Activated naive CD8-positive, alpha-beta T cell treated with anti-CD3 and anti-CD28 coated beads, Interleukin-2, amount 10 ng/mL, durations not matched to agents 7 days and 5 days (primary cell): ENCODE measurements at regions not wholly inside any gene's neighbourhood (a gene's known extent, or its start where the extent isn't known, plus 50 kb on each side); places are given as distances from the start of the nearest gene placed in this dataset.

Experiments used
- ATAC-seq: fragments of 150-1000 bp; cut with Tn5 transposase; one replicate; pipeline ENCODE4 v1.10.0; 2021; ENCODE audit warnings: low read depth, moderate library complexity
- POLR2A ChIA-PET: fragments of 350-600 bp; sonication (Branson Sonifier 250); formaldehyde crosslinking; loops from one replicate; lab custom pipeline; 2021; ENCODE audit warnings: antibody characterized with exemption; lab: Charles Lee
- DNase-seq: peaks from one replicate; pipeline ENCODE4 v3.0.0; 2021
- H3K27ac Mint-ChIP-seq: one replicate; pipeline ENCODE4 v1.8.0; 2022; ENCODE audit warnings: mild to moderate bottlenecking, mixed read lengths
- H3K27me3 Mint-ChIP-seq: one replicate; pipeline ENCODE4 v1.8.0; 2022; ENCODE audit warnings: mild to moderate bottlenecking, moderate library complexity, mixed read lengths
- H3K36me3 Mint-ChIP-seq: one replicate; pipeline ENCODE4 v1.8.0; 2021; ENCODE audit warnings: mild to moderate bottlenecking, mixed read lengths
- H3K4me1 Mint-ChIP-seq: one replicate; pipeline ENCODE4 v1.8.0; 2021; ENCODE audit warnings: mixed read lengths
- H3K4me3 Mint-ChIP-seq: one replicate; pipeline ENCODE4 v1.8.0; 2022; ENCODE audit warnings: mild to moderate bottlenecking, moderate library complexity, mixed read lengths
- H3K9me3 Mint-ChIP-seq: one replicate; pipeline ENCODE4 v1.8.0; 2021; ENCODE audit warnings: mixed read lengths

DNA sequence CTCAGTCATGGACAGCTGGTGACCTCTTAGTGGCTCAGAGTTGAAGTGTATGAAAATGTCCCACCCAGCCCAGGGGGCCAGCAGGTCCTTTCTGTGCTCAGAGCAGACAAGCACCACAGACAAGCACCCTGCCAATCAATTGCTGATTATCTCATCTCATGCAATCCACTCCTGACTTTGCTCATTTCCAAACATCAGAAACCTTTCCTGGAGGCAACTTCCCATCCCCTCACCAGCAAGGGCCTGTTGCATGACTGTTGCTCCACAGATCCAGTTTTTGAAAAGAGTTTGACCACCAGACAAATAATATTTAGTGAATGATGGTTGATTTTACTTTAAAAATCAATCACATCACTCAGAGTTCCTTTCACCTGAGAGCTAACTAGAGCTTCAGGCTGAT, 397.3 kb upstream of the KLF4 start:
- no peaks in the 10 kb centered on the region for H3K36me3 Mint-ChIP-seq
- ATAC-seq, result no peak
- H3K9me3 Mint-ChIP-seq, result peaks cover 6% of the 10 kb centered on the region

DNA sequence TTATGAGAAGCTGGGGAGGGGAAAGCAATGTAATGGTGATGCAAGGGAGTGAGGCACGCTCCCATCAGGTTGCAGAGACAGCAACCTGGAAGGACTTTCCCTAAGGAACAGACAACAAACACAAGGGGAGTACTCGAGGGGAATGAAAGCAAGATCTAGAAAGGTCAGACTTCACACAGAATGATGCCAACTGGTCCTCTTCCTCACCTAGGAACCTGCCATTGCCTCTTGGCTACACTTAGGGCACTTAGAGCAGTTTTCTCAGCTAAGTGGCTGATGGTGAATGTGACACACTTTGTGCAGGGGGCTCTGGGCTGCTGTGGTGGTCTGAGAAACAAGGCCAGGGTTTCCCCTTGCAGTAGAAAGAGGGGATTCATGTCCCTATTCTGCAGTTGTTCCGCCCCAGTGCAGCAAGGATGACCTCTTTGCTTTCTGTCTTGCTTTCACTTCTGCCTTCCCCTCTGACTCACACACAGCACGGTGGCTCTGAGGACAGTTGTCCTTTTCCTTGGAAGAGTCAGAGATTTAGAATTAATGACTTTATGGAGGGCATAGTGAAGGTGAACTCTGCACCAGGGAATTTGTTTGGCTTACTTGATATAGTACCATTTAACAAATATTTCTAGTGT, 394.0 kb upstream of the KLF4 start:
- DNase-seq (no peak), ATAC-seq (no peak)
- Mint-ChIP-seq H3K4me3 (no peak overlapping the region), H3K9me3 (peaks cover 5% of the 10 kb centered on the region), H3K36me3 (no peaks in the 10 kb centered on the region), H3K27ac (no peak overlapping the region), H3K4me1 (no peaks in the 10 kb centered on the region), H3K27me3 (no peaks in the 10 kb centered on the region)
- POLR2A ChIA-PET, result no interaction called here

More for the DNA sequence above, 397.3 kb upstream of the KLF4 start:
- POLR2A ChIA-PET, result no interaction called here
- no peak overlapping the region for H3K27ac Mint-ChIP-seq
- no peaks in the 10 kb centered on the region for H3K27me3 Mint-ChIP-seq
- no peaks in the 10 kb centered on the region for H3K4me1 Mint-ChIP-seq
- H3K4me3 Mint-ChIP-seq, result no peak overlapping the region
- DNase-seq, result no peak

DNA sequence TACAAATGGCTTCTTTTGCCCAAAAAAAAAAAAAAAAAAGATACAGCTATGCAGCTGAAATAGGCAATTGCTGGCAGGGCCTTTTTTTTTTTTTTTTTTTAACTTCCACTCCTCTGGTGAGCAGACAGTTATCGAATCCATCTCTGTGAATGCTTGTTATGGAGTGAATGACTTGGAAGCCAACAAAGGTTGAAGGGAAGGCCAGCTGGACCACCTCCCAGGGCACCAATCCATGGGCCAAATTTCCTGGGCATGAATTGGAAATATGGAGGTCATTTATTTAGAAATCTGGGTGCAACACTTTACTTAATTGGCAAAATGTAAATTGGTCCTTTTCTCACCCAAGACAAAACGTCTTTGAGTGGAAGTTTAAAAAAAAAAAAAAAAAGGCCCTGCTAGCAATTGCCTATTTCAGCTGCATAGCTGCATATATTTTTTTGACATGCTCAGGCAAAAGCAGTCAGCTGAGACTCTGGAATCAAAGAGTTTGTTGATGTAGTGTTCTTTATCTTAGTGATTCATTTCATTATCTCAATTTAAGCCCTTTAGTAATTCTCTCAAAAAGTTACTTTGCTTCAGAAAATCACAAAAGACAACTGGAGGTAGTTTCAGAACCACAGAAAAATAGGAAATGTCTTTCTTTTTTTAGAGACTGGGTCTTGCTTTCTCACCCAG, 392.2 kb upstream of the KLF4 start:
- Mint-ChIP-seq H3K4me3 (no peak overlapping the region), H3K27me3 (no peaks in the 10 kb centered on the region), H3K4me1 (no peaks in the 10 kb centered on the region), H3K9me3 (peaks cover 2% of the 10 kb centered on the region), H3K27ac (no peak overlapping the region), H3K36me3 (no peaks in the 10 kb centered on the region)
- no peak for ATAC-seq
- POLR2A ChIA-PET, result no interaction called here
- no peak for DNase-seq

DNA sequence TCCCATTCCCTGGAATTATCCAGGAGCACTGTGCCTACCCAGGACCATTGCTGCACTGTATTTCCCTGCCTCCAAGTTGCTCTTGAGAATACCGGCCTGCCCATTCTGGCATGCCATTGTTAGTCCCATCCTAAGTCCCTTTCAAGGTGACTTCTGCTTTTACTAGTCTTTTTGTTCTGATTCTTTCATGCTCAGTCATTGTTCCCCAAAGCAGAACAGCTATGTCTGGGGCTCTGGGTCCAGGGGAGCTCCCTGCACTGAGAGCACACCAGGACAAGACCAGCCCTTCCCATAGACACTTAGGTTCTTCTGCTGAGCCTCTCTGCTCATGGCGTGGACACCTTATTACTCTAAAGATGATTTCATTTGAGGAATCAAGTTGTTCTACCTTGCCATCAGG, 388.9 kb upstream of the KLF4 start:
- POLR2A ChIA-PET, result no interaction called here
- no peaks in the 10 kb centered on the region for H3K27me3 Mint-ChIP-seq

DNA sequence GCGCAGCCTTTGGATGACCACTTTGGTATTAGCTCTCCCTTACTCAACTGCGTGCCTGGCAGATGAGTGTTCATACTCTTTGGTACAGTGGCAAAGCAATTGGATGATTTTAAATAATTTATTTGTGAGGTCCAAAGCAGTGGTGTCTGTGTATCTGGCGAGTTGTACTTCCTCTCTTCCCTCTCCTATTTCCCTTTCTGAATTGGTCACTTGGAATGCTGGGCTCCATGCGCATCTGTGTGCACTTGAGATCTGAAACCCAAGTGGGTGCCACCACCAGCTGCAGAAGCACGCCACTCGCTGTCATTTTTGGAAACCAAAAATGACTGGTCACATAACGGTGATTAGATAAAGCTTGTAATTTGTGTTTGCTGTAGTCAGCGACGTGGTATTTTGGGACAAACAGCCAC, 386.0 kb upstream of the KLF4 start:
- no peaks in the 10 kb centered on the region for H3K4me1 Mint-ChIP-seq
- H3K4me3 Mint-ChIP-seq, result no peak overlapping the region

More for the DNA sequence above, 388.9 kb upstream of the KLF4 start:
- Mint-ChIP-seq H3K27ac (no peak overlapping the region), H3K36me3 (no peaks in the 10 kb centered on the region), H3K9me3 (peaks cover 2% of the 10 kb centered on the region), H3K4me1 (no peaks in the 10 kb centered on the region), H3K4me3 (no peak overlapping the region)
- DNase-seq, result no peak
- ATAC-seq, result no peak

DNA sequence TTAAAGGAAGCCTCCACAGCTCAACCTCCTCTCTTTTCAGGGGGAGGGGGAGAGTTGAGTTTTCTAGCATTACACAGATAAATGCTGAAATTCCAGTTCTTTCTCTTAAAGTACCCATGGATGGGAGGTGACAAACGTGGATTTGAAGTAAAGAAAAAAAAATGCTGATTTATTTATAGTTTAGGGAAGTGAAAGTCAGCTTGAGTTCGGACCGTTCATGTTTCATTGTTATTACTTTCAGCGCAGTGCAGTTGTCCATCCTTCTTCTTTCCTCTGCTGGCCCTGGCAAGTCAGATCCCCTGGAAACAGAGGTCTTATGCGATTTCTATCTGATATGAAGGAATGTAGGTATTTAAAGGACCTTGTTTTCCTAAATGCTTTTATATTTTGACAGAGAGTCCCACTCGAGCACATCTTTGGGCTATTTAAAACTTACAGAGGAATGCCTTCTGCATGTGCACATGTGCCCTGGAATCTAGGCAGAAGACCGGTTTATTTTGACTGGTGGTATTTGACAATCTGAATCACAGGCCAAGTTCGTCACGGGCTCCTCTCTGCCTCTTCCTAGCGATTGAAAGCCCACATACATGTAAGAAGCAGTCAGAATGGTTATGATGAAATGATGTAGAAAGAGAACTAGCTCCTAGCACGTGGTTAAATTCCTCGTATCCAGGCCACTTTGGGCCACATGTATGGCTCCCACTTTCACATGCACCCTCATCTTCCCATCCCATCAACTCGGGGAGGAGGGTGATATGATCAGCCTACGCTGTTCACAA, 385.2 kb upstream of the KLF4 start:
- Mint-ChIP-seq H3K27ac (no peak overlapping the region), H3K4me1 (no peaks in the 10 kb centered on the region), H3K9me3 (peaks cover 1% of the 10 kb centered on the region), H3K36me3 (no peaks in the 10 kb centered on the region), H3K27me3 (no peaks in the 10 kb centered on the region), H3K4me3 (no peak overlapping the region)
- POLR2A ChIA-PET, result no interaction called here
- DNase-seq (no peak), ATAC-seq (no peak)

More for the DNA sequence above, 386.0 kb upstream of the KLF4 start:
- POLR2A ChIA-PET, result no interaction called here
- Mint-ChIP-seq H3K9me3 (peaks cover 1% of the 10 kb centered on the region), H3K36me3 (no peaks in the 10 kb centered on the region), H3K27me3 (no peaks in the 10 kb centered on the region), H3K27ac (no peak overlapping the region)
- ATAC-seq (no peak), DNase-seq (no peak)

DNA sequence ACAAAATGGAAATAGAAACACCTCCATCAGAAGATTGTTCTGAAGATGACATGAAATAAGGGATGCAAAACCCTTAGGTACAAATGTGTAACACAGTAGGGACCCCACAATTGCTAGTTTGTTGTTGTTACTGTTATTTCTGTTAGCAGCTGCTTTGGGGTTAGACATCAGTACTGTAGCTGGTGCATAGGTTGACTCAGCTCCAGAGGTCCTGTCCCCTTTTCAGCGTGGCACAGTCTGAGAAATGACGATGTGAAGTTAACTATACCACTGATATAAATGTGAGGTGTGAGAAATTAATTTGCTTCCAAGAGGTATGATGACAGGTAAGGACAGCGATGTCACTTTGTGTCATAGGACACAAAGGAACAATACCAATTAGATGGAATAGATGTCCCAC, 384.6 kb upstream of the KLF4 start:
- DNase-seq (no peak), ATAC-seq (no peak)
- POLR2A ChIA-PET, result no interaction called here
- H3K4me1 Mint-ChIP-seq, result no peaks in the 10 kb centered on the region
- H3K27me3 Mint-ChIP-seq, result no peaks in the 10 kb centered on the region
- no peaks in the 10 kb centered on the region for H3K36me3 Mint-ChIP-seq
- H3K27ac Mint-ChIP-seq, result no peak overlapping the region
- no peak overlapping the region for H3K4me3 Mint-ChIP-seq
- peaks cover under 1% of the 10 kb centered on the region for H3K9me3 Mint-ChIP-seq

DNA sequence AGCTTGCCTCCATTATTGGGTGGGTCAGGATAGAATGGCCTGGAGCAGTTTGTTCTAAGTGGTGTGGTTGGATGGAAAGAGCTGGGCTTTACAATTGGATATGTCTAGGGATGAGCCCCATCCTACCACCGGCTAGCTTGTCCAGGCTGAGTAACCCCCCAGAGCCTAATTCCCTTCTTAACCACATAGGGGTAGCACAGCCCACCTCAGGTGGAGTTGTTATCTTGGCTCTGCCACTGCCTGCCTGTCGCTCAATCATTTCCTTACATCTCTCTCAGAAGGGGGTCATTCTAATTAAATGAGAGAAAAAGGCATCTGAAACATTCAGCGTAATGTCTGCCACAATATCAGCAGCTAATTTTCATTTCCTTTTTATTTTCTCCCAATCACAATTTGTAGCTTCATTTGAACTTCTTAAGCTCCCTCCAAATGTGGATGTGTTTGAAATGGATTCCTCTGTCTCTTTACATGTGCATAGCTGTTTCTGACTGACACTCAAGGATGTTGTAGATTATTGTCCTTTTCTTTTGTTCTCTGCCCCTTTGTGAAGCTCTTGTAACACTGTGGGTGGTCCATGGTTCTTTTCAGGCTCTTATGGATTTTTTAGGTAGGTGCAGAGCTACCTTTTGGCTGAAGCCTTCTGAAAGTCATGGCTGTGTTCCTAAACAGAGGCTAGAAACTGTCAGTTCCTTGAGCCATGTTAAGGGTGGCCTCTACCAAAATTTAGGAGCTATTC, 383.1 kb upstream of the KLF4 start:
- ATAC-seq (no peak), DNase-seq (no peak)
- Mint-ChIP-seq H3K36me3 (no peaks in the 10 kb centered on the region), H3K27ac (no peak overlapping the region), H3K4me3 (no peak overlapping the region), H3K9me3 (no peaks in the 10 kb centered on the region), H3K27me3 (no peaks in the 10 kb centered on the region), H3K4me1 (no peaks in the 10 kb centered on the region)
- POLR2A ChIA-PET, result no interaction called here

DNA sequence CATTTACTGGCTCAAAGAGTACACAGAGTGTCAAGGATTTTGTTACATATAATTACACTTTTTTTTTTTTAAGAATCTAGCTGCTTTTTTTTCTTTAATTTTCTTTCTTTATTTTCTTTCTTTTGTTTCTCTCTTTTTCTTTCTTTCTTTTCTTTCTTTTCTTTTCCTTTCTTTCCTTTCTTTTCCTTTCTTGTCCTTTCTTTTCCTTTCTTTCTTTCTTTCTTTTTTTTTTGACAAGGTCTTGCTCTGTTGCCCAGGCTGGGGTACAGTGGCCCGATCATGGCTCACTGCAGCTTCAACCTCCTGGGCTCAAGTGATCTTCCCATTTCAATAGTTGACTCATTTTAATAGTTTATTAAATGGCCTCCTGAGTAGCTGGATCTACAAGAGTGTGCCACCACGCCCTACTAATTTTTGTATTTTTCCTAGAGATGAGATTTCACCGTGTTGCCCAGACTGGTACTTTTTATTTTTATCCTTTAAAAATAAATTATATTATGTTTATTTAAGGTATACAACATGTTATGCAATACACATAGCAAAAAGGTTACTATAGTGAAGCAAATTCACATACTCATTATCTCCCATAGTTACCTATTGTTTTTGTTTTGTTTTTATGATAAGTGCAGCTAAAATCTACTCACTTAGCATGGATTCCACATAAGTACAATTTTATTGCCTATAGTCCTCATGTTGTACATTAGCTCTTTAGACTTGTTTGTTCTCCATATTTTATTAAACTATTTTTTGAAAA, 381.5 kb upstream of the KLF4 start:
- ATAC-seq (no peak), DNase-seq (no peak)
- Mint-ChIP-seq H3K27me3 (no peaks in the 10 kb centered on the region), H3K9me3 (no peaks in the 10 kb centered on the region), H3K4me3 (no peak overlapping the region), H3K27ac (no peak overlapping the region), H3K36me3 (no peaks in the 10 kb centered on the region), H3K4me1 (no peaks in the 10 kb centered on the region)
- POLR2A ChIA-PET, result no interaction called here

DNA sequence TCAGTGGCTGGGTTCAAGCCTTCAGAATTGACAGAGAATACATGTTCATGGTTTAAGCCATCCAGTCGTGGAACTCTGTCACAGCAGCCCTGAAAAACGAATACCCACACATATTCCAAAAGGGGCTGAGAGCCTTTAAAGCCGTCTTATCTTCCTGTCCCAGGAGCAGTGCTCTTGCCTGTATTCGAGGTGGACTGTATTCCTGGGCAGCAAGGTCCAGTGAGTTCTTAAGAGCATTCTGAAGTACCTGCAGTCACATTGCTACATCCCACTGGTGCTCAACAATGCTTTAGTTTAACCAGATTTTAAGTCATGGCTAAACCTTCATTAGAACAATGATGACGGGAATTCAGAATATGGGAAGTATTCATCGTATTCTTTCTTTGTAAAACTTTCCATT, 380.7 kb upstream of the KLF4 start:
- Mint-ChIP-seq H3K27ac (no peak overlapping the region), H3K4me3 (no peak overlapping the region), H3K4me1 (no peaks in the 10 kb centered on the region), H3K36me3 (no peaks in the 10 kb centered on the region), H3K9me3 (no peaks in the 10 kb centered on the region), H3K27me3 (no peaks in the 10 kb centered on the region)
- POLR2A ChIA-PET, result no interaction called here
- DNase-seq (no peak), ATAC-seq (no peak)

DNA sequence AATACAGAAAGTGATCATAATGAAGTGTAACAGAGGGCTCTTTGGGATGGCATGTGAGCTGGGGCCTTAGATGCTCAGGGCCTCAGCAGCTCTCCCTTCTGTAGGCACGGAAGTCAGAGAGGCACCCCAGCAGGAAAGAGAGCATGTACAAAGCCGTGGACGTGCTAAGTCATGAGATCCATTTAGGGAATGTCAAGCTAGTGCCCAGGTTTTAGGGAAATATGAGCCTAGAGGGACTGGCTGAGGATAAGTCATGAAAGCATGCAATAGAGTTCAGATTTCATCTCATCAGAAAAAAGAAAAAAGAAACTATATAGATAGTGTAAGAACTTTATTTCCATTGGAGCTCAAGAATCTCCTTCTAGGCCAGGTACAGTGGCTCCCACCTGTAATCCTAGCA, 379.5 kb upstream of the KLF4 start:
- Mint-ChIP-seq H3K36me3 (no peaks in the 10 kb centered on the region), H3K27me3 (no peaks in the 10 kb centered on the region), H3K4me3 (no peak overlapping the region), H3K4me1 (no peaks in the 10 kb centered on the region), H3K9me3 (no peaks in the 10 kb centered on the region), H3K27ac (no peak overlapping the region)
- DNase-seq, result no peak
- POLR2A ChIA-PET, result no interaction called here
- ATAC-seq, result no peak

DNA sequence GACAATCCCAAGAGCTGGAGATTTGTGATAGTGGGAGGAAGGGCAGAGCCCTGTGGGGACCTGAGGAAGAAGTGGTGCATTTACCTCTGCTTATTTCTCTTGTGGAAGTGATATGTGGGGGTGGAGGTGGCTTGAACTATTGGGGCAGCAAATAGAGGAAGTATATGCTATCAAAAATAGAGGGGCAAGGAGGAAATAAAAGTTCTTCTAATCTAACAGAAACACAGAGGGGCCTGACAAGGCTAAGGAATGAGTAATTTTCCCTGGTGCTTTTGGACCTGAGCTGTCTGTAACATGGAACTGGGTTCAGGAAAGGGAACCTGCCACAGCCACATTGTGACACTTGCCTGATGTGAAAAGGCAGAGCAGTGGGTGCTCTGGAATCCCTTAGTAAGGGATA, 378.6 kb upstream of the KLF4 start:
- no peak for ATAC-seq
- H3K9me3 Mint-ChIP-seq, result no peaks in the 10 kb centered on the region
- POLR2A ChIA-PET, result no interaction called here

DNA sequence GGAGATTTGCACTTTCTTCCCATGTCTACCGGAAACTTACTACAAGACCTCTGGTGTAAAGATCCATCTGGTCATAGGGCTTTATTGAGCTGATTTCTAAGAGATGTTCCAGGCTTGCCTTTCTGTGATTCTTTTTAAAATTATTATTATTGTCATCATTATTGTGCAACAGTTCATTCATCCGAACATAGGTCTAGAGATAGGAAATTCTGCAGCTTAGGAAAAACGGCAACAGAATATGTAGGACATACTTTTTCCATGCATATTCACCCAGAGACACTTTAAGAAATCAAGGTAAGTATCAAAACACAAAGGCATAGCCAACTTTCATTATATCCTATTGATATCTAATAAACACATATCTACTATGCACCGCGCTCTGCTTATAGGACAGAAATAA, 378.2 kb upstream of the KLF4 start:
- Mint-ChIP-seq H3K36me3 (no peaks in the 10 kb centered on the region), H3K27me3 (no peaks in the 10 kb centered on the region), H3K9me3 (no peaks in the 10 kb centered on the region), H3K4me3 (no peak overlapping the region), H3K27ac (no peak overlapping the region), H3K4me1 (no peaks in the 10 kb centered on the region)
- DNase-seq (no peak), ATAC-seq (no peak)
- POLR2A ChIA-PET, result no interaction called here

More for the DNA sequence above, 378.6 kb upstream of the KLF4 start:
- no peak for DNase-seq
- H3K4me3 Mint-ChIP-seq, result no peak overlapping the region
- no peaks in the 10 kb centered on the region for H3K36me3 Mint-ChIP-seq
- no peak overlapping the region for H3K27ac Mint-ChIP-seq
- no peaks in the 10 kb centered on the region for H3K27me3 Mint-ChIP-seq
- H3K4me1 Mint-ChIP-seq, result no peaks in the 10 kb centered on the region
